Right lobe of liver (tissue), 6 donors: ENCODE measurements at regions not wholly inside any gene's neighbourhood (a gene's known extent, or its start where the extent isn't known, plus 50 kb on each side); places are given as distances from the start of the nearest gene placed in this dataset.
A peak's percentile ranks its signal among the peaks of the same experiment; 100 is the strongest.

Source experiments
- ATAC-seq, 4 donors: fragments of 200-7000 bp; cut with Tn5 transposase; one replicate each; pipeline ENCODE4 v1.9.1; 2020; ENCODE audit warnings: mild to moderate bottlenecking in 4 of 4, moderate library complexity in 4 of 4
- DNase-seq, 3 donors: peaks; one replicate each; pipeline ENCODE4 v3.0.0-alpha.2; 2020
- H3K27ac ChIP-seq, 3 donors: fragments of 200-600 bp; one replicate each; pipeline ENCODE4 v1.8.0; 2022
- H3K27me3 ChIP-seq, 2 donors: fragments of 200-600 bp; one replicate each; pipeline ENCODE4 v1.8.0; 2022
- H3K36me3 ChIP-seq, 4 donors: fragments of 200-600 bp; sonication (generic) in 1 of 4; one replicate each; pipeline versions ENCODE4 v1.5.1 to v1.8.0; 2017 to 2022; ENCODE audit warnings: control low read depth in 1 of 4
- H3K4me1 ChIP-seq, 4 donors: fragments of 200-600 bp; sonication (generic) in 1 of 4; one replicate each; pipeline versions ENCODE4 v1.5.1 to v1.8.0; 2017 to 2022; ENCODE audit warnings: control low read depth in 1 of 4
- H3K4me3 ChIP-seq, 3 donors: fragments of 200-600 bp; one replicate each; pipeline ENCODE4 v1.8.0; 2022
- H3K9me3 ChIP-seq, 4 donors: fragments of 200-600 bp; sonication (generic) in 1 of 4; one replicate each; pipeline versions ENCODE4 v1.5.1 to v1.8.0; 2017 to 2022; ENCODE audit warnings: control low read depth in 1 of 4
- CTCF ChIP-seq, 4 donors: fragments of 200-600 bp in 3 of 4; fragments of 450-650 bp in 1 of 4; IDR thresholded peaks; one replicate each; pipeline versions ENCODE4 v1.5.1 to v1.8.0; 2016 to 2022; ENCODE audit warnings: antibody characterized with exemption in 4 of 4, mild to moderate bottlenecking in 2 of 4
- POLR2A ChIP-seq: fragments of 450-650 bp; IDR thresholded peaks from one replicate; pipeline ENCODE4 v1.6.1; 2017; ENCODE audit warnings: antibody characterized with exemption, mild to moderate bottlenecking
- WGBS: methylation state at CpG from one replicate; pipeline ENCODE4 v1.1.6; 2018; ENCODE audit warnings: low coverage, low lambda C conversion rate; ENCODE audit not compliant: insufficient coverage; ENCODE audit errors: missing lambda C conversion rate; 5-methylcytosine and 5-hydroxymethylcytosine counted together
- intact Hi-C, 2 donors: fragments of 100-400 bp; cut with DNase I; formaldehyde crosslinking; loops; one replicate each; pipeline versions ENCODE4 v1.11.2 to v1.14.1; 2022
- donor health status: DM: no; HTN: yes; CAD: no.
- donor health status: DM: no; HTN: no; CAD: no.
- donor health status: DM: no; HTN: no; CAD: no.
- donor health status: DM: no; HTN: yes; CAD: no.
- donor health status: DM: no; HTN: yes; CAD: no.

GRCh38 chr6:21911208-21911607 is 317.7 kb downstream of the SOX4 start:
- no peak for ATAC-seq
- intact Hi-C loops = no loop called here

GRCh38 chr6:21912151-21912832 is 318.7 kb downstream of the SOX4 start:
- 63% methylated on average over 5 of the region's 5 CpGs for WGBS
- ATAC-seq = no peak
- Histone ChIP-seq H3K27me3 (no peaks in the 10 kb centered on the region), H3K4me1 (no peaks in the 10 kb centered on the region), H3K36me3 (no peaks in the 10 kb centered on the region), H3K9me3 (no peaks in the 10 kb centered on the region), H3K4me3 (no peak overlapping the region), H3K27ac (no peak overlapping the region)
- DNase-seq = no peak
- intact Hi-C loops = no loop called here
- no peak for TF ChIP-seq CTCF (IDR thresholded peaks at IDR 0.05)
- no peak for TF ChIP-seq POLR2A

More at GRCh38 chr6:21911208-21911607, 317.7 kb downstream of the SOX4 start:
- DNase-seq = no peak
- no peaks in the 10 kb centered on the region for H3K27me3 ChIP-seq
- H3K27ac ChIP-seq = no peak overlapping the region
- no peak overlapping the region for H3K4me3 ChIP-seq
- 60% methylated on average over 1 of the region's 1 CpG for WGBS
- no peaks in the 10 kb centered on the region for H3K9me3 ChIP-seq
- TF ChIP-seq POLR2A (no peak), CTCF (IDR thresholded peaks at IDR 0.05) (no peak)
- H3K4me1 ChIP-seq = no peaks in the 10 kb centered on the region
- H3K36me3 ChIP-seq = no peaks in the 10 kb centered on the region

GRCh38 chr6:21914121-21914973 is 320.8 kb downstream of the SOX4 start:
- intact Hi-C loops = no loop called here
- H3K27ac ChIP-seq = no peak overlapping the region
- ATAC-seq (peak in 3 of 4 donors; percentile 23 to 55 (median 24)), DNase-seq (peak in 2 of 3 donors; percentile 53 to 72)
- H3K9me3 ChIP-seq = no peaks in the 10 kb centered on the region
- H3K36me3 ChIP-seq = no peaks in the 10 kb centered on the region
- H3K4me3 ChIP-seq = no peak overlapping the region
- H3K4me1 ChIP-seq = no peaks in the 10 kb centered on the region
- H3K27me3 ChIP-seq = no peaks in the 10 kb centered on the region
- no peak for TF ChIP-seq CTCF (IDR thresholded peaks at IDR 0.05)
- TF ChIP-seq POLR2A = no peak
- WGBS = 16% methylated on average over 7 of the region's 8 CpGs

GRCh38 chr6:21915707-21916260 is 322.2 kb downstream of the SOX4 start:
- Histone ChIP-seq H3K27ac (no peak overlapping the region), H3K4me3 (no peak overlapping the region), H3K4me1 (no peaks in the 10 kb centered on the region), H3K27me3 (no peaks in the 10 kb centered on the region), H3K9me3 (no peaks in the 10 kb centered on the region), H3K36me3 (no peaks in the 10 kb centered on the region)
- no peak for TF ChIP-seq POLR2A
- intact Hi-C loops = no loop called here
- ATAC-seq (no peak), DNase-seq (no peak)
- WGBS = 60% methylated on average over 1 of the region's 1 CpG

- no peaks in the 10 kb centered on the region for H3K9me3 ChIP-seq
- H3K27ac ChIP-seq = no peak overlapping the region
- WGBS = 62% methylated on average over 6 of the region's 7 CpGs
- TF ChIP-seq POLR2A = no peak
- TF ChIP-seq CTCF (IDR thresholded peaks at IDR 0.05) = no peak
- intact Hi-C loops = no loop called here
- no peaks in the 10 kb centered on the region for H3K4me1 ChIP-seq
- DNase-seq (no peak), ATAC-seq (no peak)
- no peaks in the 10 kb centered on the region for H3K36me3 ChIP-seq
- no peaks in the 10 kb centered on the region for H3K27me3 ChIP-seq
- no peak overlapping the region for H3K4me3 ChIP-seq
These were observed 324.5 kb downstream of the SOX4 start for GRCh38 chr6:21918041-21918440.
